Natural killer cell (primary cell): ENCODE measurements at regions not wholly inside any gene's neighbourhood (a gene's known extent, or its start where the extent isn't known, plus 50 kb on each side); places are given as distances from the start of the nearest gene placed in this dataset.
"Not testable (repeated sequence)": the region's sequence is repeated elsewhere in the genome, so short reads cannot be mapped to it uniquely, and the experiment has no call there.

ENCODE experiments used
- ATAC-seq, 3 donors: fragments of 150-1000 bp in 2 of 3; fragments of 200-7000 bp in 1 of 3; cut with Tn5 transposase; 1 replicate in 1 of 3; 2 replicates in 2 of 3; pipeline ENCODE4 v1.10.0; 2021; ENCODE audit warnings: mild to moderate bottlenecking in 2 of 3, moderate library complexity in 2 of 3
- DNase-seq, 2 donors: peaks; one replicate each; pipeline versions ENCODE4 v3.0.0 to v3.0.0-alpha.2; 2013 to 2021; ENCODE audit warnings: mixed read lengths in 1 of 2
- H3K27ac ChIP-seq: one replicate; pipeline ENCODE4 v1.5.1; 2013; ENCODE audit warnings: mild to moderate bottlenecking, low read length
- H3K27me3 ChIP-seq: one replicate; pipeline ENCODE4 v1.6.1; 2013; ENCODE audit warnings: low read length; ENCODE audit not compliant: control insufficient read depth, insufficient read depth
- H3K36me3 ChIP-seq: one replicate; pipeline ENCODE4 v1.6.1; 2013; ENCODE audit warnings: low read length; ENCODE audit not compliant: control insufficient read depth, insufficient read depth
- H3K4me1 ChIP-seq: one replicate; pipeline ENCODE4 v1.6.1; 2013; ENCODE audit warnings: low read length; ENCODE audit not compliant: control insufficient read depth, insufficient read depth
- H3K4me3 ChIP-seq: one replicate; pipeline ENCODE4 v1.5.1; 2013; ENCODE audit warnings: low read length
- H3K9me3 ChIP-seq: one replicate; pipeline ENCODE4 v1.6.1; 2013; ENCODE audit warnings: low read length; ENCODE audit not compliant: control insufficient read depth, insufficient read depth
- H3K27ac Mint-ChIP-seq, 2 donors: one replicate each; pipeline ENCODE4 v1.8.0; 2022; ENCODE audit warnings: mild to moderate bottlenecking in 2 of 2, mixed read lengths in 2 of 2, moderate library complexity in 1 of 2
- H3K27me3 Mint-ChIP-seq, 2 donors: one replicate each; pipeline ENCODE4 v1.8.0; 2022; ENCODE audit warnings: low read depth in 2 of 2, mixed read lengths in 2 of 2
- H3K36me3 Mint-ChIP-seq: one replicate; pipeline ENCODE4 v1.8.0; 2022; ENCODE audit warnings: mixed read lengths
- H3K4me1 Mint-ChIP-seq, 2 donors: one replicate each; pipeline ENCODE4 v1.8.0; 2022; ENCODE audit warnings: mixed read lengths in 2 of 2
- H3K4me3 Mint-ChIP-seq: one replicate; pipeline ENCODE4 v1.8.0; 2022; ENCODE audit warnings: mild to moderate bottlenecking, moderate library complexity, mixed read lengths
- H3K9me3 Mint-ChIP-seq, 2 donors: one replicate each; pipeline ENCODE4 v1.8.0; 2022; ENCODE audit warnings: mixed read lengths in 2 of 2
- WGBS: methylation state at CpG from one replicate; pipeline ENCODE4 v1.1.7; 2013; ENCODE audit warnings: missing lambda C conversion rate; ENCODE audit not compliant: insufficient coverage; 5-methylcytosine and 5-hydroxymethylcytosine counted together
- intact Hi-C: fragments of 100-400 bp; cut with micrococcal nuclease; formaldehyde crosslinking; loops from one replicate; pipeline ENCODE4 v1.14.2; 2022
- TF ChIP-seq, protein P1 (sequence below): fragments of 200-600 bp; IDR thresholded peaks from one replicate; pipeline ENCODE4 v1.8.0; 2022; ENCODE audit warnings: antibody characterized with exemption

DNA sequence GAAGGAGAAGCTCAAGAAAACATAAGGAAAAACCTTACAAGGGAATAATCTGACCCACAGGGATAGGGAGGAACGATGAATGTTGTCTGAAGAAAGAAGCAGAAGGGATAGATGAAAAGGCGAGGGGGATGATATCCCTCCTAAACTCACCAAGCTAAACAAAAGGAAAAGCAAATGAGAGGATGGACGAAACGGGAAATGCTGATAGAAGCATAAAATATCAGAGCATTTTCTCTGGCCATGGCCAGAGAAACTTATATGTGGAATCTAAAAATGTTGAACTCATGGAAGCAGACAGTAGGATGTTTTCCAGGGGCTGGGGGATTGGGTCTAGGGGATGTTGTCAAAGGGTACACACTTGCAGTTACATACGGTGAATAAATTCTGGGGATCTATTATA is 148.4 kb upstream of the FOXQ1 start:
- TF ChIP-seq, protein P1, sequence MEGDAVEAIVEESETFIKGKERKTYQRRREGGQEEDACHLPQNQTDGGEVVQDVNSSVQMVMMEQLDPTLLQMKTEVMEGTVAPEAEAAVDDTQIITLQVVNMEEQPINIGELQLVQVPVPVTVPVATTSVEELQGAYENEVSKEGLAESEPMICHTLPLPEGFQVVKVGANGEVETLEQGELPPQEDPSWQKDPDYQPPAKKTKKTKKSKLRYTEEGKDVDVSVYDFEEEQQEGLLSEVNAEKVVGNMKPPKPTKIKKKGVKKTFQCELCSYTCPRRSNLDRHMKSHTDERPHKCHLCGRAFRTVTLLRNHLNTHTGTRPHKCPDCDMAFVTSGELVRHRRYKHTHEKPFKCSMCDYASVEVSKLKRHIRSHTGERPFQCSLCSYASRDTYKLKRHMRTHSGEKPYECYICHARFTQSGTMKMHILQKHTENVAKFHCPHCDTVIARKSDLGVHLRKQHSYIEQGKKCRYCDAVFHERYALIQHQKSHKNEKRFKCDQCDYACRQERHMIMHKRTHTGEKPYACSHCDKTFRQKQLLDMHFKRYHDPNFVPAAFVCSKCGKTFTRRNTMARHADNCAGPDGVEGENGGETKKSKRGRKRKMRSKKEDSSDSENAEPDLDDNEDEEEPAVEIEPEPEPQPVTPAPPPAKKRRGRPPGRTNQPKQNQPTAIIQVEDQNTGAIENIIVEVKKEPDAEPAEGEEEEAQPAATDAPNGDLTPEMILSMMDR = no peak
- DNase-seq = no peak
- Histone ChIP-seq H3K4me1 (no peaks in the 10 kb centered on the region), H3K4me3 (no peak overlapping the region), H3K27me3 (no peaks in the 10 kb centered on the region), H3K9me3 (no peaks in the 10 kb centered on the region), H3K36me3 (no peaks in the 10 kb centered on the region), H3K27ac (no peak overlapping the region)
- Mint-ChIP-seq H3K4me1 (no peaks in the 10 kb centered on the region), H3K9me3 (no peaks in the 10 kb centered on the region), H3K4me3 (no peak overlapping the region), H3K36me3 (no peaks in the 10 kb centered on the region), H3K27me3 (peaks cover 8 to 10% of the 10 kb centered on the region in 2 donors), H3K27ac (no peak overlapping the region)
- ATAC-seq = no peak
- intact Hi-C loops = no loop called here
- 88% methylated on average over 3 of the region's 5 CpGs for WGBS

DNA sequence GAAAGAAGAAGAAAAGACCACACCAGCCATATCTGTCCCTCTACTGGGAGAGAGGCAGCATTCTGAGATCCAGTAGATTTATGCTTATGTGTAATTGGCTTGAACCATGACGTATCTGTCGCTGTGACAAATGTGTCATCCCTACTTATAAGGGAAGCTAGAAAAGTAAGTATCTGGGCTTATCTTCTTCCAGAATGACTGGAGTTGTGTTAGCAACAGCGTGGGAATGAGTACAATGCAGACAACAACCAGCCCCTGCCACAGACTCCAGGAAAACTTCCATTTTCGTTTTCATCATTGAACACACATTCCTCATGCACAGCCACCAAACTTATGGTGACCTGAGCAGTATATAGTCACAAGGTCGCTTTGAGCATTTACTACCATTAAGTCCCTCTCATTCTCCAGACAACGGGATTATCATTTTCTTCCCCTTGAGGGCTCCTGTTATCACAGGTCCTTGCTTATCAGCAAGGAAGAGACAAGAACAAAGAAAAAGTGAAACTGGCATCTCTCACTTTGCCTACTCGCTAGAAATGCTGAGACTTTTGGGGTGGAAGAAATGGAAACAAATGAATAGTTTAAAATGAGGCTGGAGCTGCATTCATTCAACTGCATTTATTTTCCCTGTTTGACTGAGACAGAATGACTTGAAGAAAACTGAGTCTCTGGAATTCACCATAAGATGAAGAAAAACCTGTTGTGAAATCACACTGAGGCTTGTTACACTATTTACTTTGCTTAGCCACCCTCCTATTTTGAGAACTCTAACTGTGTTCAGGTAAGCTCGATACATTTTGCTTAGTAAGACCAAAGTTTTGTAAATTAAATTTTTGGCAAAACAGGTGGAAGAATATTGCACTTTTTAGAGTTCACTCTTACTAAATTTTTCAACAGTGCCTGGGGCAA is 149.3 kb upstream of the FOXQ1 start:
- no peak overlapping the region for H3K27ac ChIP-seq
- Mint-ChIP-seq H3K4me1 (no peaks in the 10 kb centered on the region), H3K27me3 (peaks cover 8 to 11% of the 10 kb centered on the region in 2 donors), H3K36me3 (no peaks in the 10 kb centered on the region), H3K9me3 (no peaks in the 10 kb centered on the region), H3K4me3 (no peak overlapping the region), H3K27ac (no peak overlapping the region)
- WGBS = 77% methylated on average over 7 of the region's 8 CpGs
- H3K27me3 ChIP-seq = no peaks in the 10 kb centered on the region
- H3K4me3 ChIP-seq = no peak overlapping the region
- no peaks in the 10 kb centered on the region for H3K36me3 ChIP-seq
- intact Hi-C loops = no loop called here
- ATAC-seq (no peak), DNase-seq (no peak)
- no peaks in the 10 kb centered on the region for H3K4me1 ChIP-seq
- TF ChIP-seq, protein P1 = no peak
- H3K9me3 ChIP-seq = no peaks in the 10 kb centered on the region

DNA sequence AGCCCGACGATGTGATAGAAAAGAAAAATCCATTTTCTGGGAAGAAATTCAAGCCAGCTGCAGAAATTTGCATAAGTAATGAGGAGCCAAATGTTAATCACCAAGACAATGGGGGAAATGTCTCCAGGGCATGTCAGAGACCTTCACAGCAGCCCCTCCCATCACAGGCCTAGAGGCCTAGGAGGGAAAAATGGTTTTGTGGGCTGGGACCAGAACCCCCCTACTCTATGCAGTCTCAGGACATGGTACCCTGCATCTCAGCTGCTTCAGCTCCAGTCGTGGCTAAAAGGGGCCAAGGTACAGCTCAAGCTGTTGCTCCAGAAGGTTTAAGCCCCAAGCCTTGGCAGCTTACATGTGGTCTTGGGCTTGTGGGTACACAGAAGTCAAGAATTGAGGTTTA is 155.5 kb upstream of the FOXQ1 start:
- H3K27me3 Mint-ChIP-seq = peaks cover 13 to 33% of the 10 kb centered on the region in 2 donors
- H3K4me3 Mint-ChIP-seq, H3K4me3 ChIP-seq, H3K4me1 ChIP-seq, intact Hi-C loops, H3K27ac ChIP-seq, ATAC-seq, H3K36me3 Mint-ChIP-seq, DNase-seq, H3K27ac Mint-ChIP-seq, H3K36me3 ChIP-seq, H3K9me3 ChIP-seq, H3K4me1 Mint-ChIP-seq, H3K9me3 Mint-ChIP-seq, H3K27me3 ChIP-seq: not testable (repeated sequence)
- WGBS = 83% methylated on average over 3 of the region's 3 CpGs

DNA sequence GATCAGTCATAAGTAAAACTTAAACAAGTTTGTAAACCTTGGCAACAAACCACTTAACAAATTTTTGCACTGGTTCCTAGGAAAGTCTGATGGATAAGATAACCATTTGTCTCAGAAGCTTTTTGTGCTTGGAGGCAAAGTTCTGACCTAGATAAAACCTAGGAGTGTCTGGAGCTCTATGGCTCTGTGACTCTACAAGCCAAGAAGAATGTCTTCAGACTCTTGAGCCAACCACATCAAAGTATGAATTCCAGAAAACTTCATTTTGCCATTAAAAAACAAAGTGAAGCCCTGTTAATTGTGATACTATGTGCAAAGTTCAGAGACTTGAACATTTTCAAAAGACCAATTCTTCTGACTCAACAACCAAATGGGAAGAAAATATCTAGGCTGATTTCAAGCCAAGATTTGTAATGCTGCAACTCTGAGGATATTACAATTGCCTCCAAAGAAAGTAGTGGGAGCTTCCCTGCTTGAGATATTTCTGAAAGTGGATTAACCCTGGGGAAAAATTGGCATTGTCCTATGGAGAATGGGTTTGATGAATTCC is 158.1 kb upstream of the FOXQ1 start:
- Histone ChIP-seq H3K4me1 (no peaks in the 10 kb centered on the region), H3K4me3 (no peak overlapping the region), H3K27me3 (no peaks in the 10 kb centered on the region), H3K27ac (no peak overlapping the region), H3K9me3 (no peaks in the 10 kb centered on the region), H3K36me3 (no peaks in the 10 kb centered on the region)
- Mint-ChIP-seq H3K4me1 (no peaks in the 10 kb centered on the region), H3K36me3 (no peaks in the 10 kb centered on the region), H3K27ac (no peak overlapping the region), H3K27me3 (peaks cover 19 to 50% of the 10 kb centered on the region in 2 donors), H3K4me3 (no peak overlapping the region), H3K9me3 (no peaks in the 10 kb centered on the region)
- intact Hi-C loops = no loop called here
- DNase-seq (no peak), ATAC-seq (no peak)
- TF ChIP-seq, protein P1 = no peak
